ENCODE measurements at regions not wholly inside any gene's neighbourhood (a gene's known extent, or its start where the extent isn't known, plus 50 kb on each side); places are given as distances from the start of the nearest gene placed in this dataset.

GRCh38 chr6:40036186-40036585 lies 101.9 kb upstream of the MOCS1 start:
- TF ChIP-seq ZNF451 (CRISPR knock-in tag; IDR thresholded peaks at IDR 0.05) (no peak), ARID3A (IDR thresholded peaks at IDR 0.05; ENCODE audit: low read depth, low read length) (no peak)
